COLO668 (cell line): ENCODE measurements at regions not wholly inside any gene's neighbourhood (a gene's known extent, or its start where the extent isn't known, plus 50 kb on each side); places are given as distances from the start of the nearest gene placed in this dataset.
"Not testable (repeated sequence)": the region's sequence is repeated elsewhere in the genome, so short reads cannot be mapped to it uniquely, and the experiment has no call there.

Experiments
- DNase-seq: peaks from one replicate; lab custom pipeline; 2025; ENCODE audit not compliant: unreplicated experiment; lab: John Stamatoyannopoulos, UW

- no peak for DNase-seq
Measured at GRCh38 chr16:9670033-9670432, 512.2 kb downstream of the GRIN2A start.

DNA sequence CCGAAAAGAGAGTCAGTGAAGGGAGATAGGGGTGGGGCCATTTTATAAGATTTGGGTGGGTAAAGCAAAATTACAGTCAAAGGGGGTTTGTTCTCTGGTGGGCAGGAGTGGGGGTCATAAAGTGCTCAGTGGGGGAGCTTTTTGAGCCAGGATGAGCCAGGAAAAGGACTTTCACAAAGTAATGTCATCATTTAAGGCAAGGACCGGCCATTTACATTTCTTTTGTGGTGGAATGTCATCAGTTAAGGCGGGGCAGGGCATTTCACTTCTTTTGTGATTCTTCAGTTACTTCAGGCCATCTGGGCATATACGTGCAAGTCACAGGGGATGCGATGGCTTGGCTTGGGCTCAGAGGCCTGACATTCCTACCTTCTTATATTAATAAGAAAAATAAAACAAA, 511.6 kb downstream of the GRIN2A start:
- DNase-seq: not testable (repeated sequence)

- DNase-seq: not testable (repeated sequence)
Measured at GRCh38 chr16:9676560-9677300, 505.5 kb downstream of the GRIN2A start.

- no peak for DNase-seq
Measured at GRCh38 chr16:9677301-9677653, 505.0 kb downstream of the GRIN2A start.

DNA sequence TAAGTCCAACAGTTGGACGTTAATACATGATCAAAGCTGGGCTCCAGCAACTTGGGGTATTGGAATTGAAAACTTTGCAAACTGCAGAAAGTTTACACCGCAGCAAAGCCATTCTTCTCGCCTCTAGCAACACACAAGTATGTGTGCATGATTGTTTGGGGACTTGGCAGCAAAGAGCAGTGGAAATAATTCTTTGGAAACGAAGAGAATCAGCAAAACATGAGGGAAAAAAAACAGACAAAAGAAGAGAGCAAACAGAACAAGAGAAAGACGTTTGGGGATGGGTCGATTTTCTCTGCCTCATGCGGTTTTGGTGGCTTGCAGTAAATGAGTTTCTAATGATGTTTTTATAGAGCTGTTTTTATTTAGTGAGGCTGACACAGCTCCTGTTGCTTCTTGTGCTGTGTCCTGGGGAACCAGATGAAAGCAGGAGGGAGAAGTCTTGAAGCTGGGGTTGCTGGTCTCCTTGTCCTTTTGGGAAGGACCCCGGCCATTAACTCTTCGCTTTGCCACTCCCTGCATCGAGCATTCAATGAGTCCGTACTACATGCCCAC, 502.9 kb downstream of the GRIN2A start:
- no peak for DNase-seq

DNA sequence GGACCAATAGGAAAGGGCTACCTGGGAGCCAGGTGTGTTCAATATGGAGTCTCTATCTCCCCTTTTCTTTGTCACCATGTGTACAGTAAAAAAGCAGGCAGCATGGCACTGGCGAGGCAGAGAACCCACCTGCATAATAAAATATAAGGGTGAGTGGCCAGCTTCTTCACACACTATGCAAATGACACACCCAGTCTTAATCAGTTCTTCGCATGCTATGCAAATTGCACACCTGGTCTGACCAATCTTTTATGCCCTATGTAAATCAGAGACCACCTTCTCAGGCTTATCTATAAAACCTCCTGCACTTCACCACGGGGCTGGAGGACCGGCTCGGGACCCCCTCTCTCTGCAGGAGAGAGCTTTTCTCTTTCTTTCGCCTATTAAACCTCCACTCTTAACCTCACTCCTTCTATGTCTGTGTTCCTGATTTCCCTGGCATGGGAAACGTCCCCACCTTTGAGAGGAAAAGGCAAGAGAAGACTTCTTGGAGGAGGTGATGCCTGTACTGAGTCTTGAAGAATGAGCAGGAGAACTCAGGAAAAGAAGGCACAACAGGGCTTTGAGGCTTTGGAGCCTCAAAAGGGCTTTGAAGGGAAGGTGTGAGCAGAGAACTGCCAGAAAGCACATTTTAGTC, 502.1 kb downstream of the GRIN2A start:
- no peak for DNase-seq

GRCh38 chr16:9680968-9681367, 501.3 kb downstream of the GRIN2A start:
- DNase-seq: no peak

- DNase-seq: no peak
Measured at GRCh38 chr16:9681508-9681907, 500.7 kb downstream of the GRIN2A start.

GRCh38 chr16:9682320-9682719, 499.9 kb downstream of the GRIN2A start:
- DNase-seq: no peak

- no peak for DNase-seq
Measured at GRCh38 chr16:9683677-9684076, 498.6 kb downstream of the GRIN2A start.

DNA sequence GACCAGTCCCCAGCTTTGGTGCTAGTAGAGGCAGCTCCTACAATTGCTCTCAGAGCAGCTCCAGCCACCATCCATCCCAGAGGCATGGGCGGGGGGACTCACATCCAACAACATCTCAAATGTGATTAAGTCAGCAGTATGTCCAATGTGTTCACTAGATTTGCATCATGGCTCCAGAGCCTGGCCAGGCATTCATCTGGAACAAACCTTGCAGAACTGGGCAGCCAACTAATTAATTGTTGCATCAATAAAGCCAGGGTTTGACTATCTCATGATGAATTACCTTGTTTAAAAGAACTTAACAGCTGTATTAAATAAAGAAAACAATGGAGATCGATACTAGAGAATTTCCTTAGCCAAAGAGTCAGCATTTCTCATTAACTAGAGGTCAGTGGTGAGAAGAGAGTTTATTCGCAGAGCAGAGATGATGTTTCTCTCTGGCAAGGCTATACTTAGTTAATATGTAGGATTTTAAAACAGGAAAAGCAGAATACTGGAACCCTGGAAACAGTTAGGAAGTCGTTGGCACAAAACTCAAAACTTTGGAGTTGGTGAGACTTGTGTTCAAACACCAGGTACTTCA, 494.4 kb downstream of the GRIN2A start:
- DNase-seq: no peak

- no peak for DNase-seq
Measured at GRCh38 chr16:9689597-9689996, 492.6 kb downstream of the GRIN2A start.

GRCh38 chr16:9695152-9695551, 487.1 kb downstream of the GRIN2A start:
- no peak for DNase-seq
